K562 (cell line): ENCODE measurements at regions not wholly inside any gene's neighbourhood (a gene's known extent, or its start where the extent isn't known, plus 50 kb on each side); places are given as distances from the start of the nearest gene placed in this dataset.

Experiments used
- BHLHE40 ChIP-seq: IDR thresholded peaks from 2 replicates; pipeline ENCODE4 v1.6.1; 2011; ENCODE audit warnings: low read length, improper control_type of control experiment
- GABPB2 ChIP-seq: fragments of 250-450 bp; sonication (Bioruptor Pico); conservative IDR thresholded peaks from 2 replicates; pipeline ENCODE4 v1.5.1; 2021; ENCODE audit warnings: mild to moderate bottlenecking

DNA sequence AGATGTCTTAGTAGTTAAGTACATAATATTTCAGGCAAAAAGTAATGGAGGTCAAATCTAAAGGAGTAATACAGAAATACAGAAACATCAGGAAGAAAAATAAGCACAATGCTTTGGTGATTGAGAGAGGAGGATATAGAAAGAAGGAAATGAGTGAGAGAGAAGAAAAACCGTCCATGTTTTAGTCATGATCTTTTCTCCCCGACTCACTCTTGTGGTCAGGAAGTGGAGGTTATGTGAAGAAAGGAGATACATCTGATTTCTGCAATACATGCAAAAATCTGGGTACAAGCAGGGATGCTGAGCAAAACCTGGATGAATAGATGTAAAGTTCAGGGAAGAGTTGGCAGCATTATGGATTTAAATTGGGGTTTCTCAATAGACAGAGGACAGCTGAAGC, 1122.5 kb downstream of the SORCS3 start:
- no peak for TF ChIP-seq BHLHE40
- no peak for TF ChIP-seq GABPB2 (CRISPR knock-in tag)
